Natural killer cell treated with Interleukin-12 subunit alpha and Interleukin-12 subunit beta and Interleukin-15 and Interleukin-18, amount 100 ng/mL, for 72 hours (primary cell): ENCODE measurements at regions not wholly inside any gene's neighbourhood (a gene's known extent, or its start where the extent isn't known, plus 50 kb on each side); places are given as distances from the start of the nearest gene placed in this dataset.
"Not testable (repeated sequence)": the region's sequence is repeated elsewhere in the genome, so short reads cannot be mapped to it uniquely, and the experiment has no call there.

ENCODE experiments used
- ATAC-seq, 2 donors: fragments of 150-1000 bp; cut with Tn5 transposase in 1 of 2; sonication (Bioruptor Pico), chemical (Tn5 transposase) in 1 of 2; 2 replicates each; pipeline ENCODE4 v1.10.0; 2021
- DNase-seq: peaks from one replicate; pipeline ENCODE4 v3.0.0; 2022; ENCODE audit warnings: low spot score
- H3K27ac Mint-ChIP-seq, 2 donors: 1 replicate in 1 of 2; 2 replicates in 1 of 2; pipeline ENCODE4 v1.8.0; 2022; ENCODE audit warnings: mixed read lengths in 2 of 2, mild to moderate bottlenecking in 1 of 2, moderate library complexity in 1 of 2
- H3K27me3 Mint-ChIP-seq, 2 donors: 1 replicate in 1 of 2; 2 replicates in 1 of 2; pipeline ENCODE4 v1.8.0; 2022; ENCODE audit warnings: mixed read lengths in 2 of 2
- H3K36me3 Mint-ChIP-seq: one replicate; pipeline ENCODE4 v1.8.0; 2022; ENCODE audit warnings: mixed read lengths
- H3K4me1 Mint-ChIP-seq, 2 donors: 1 replicate in 1 of 2; 2 replicates in 1 of 2; pipeline ENCODE4 v1.8.0; 2022; ENCODE audit warnings: low read depth in 2 of 2, mixed read lengths in 2 of 2, mild to moderate bottlenecking in 1 of 2
- H3K4me3 Mint-ChIP-seq: one replicate; pipeline ENCODE4 v1.8.0; 2022; ENCODE audit warnings: mixed read lengths
- H3K9me3 Mint-ChIP-seq: 2 replicates; pipeline ENCODE4 v1.8.0; 2022; ENCODE audit warnings: mixed read lengths

DNA sequence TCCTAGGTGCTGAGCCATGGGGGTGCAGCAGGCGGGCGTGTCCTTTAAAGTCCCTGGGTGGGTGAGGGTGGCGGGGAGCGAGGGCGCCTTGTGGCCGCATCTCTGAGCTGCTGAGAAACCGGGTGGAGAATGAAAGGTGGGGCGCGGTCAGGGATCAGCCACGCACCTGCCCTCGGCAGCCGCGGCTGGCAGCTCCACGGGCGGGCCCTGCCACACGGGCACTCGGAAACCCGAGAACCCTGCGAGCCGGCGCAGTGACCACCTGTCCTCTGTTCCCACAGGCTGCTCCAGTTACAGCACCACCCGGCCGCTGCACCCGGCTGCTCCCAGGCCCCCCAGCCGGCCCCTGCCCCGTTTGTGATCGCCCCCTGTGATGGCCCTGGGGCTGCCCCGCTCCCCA is 4400.5 kb upstream of the TPTE start:
- not testable (repeated sequence) for H3K27me3 Mint-ChIP-seq, H3K4me3 Mint-ChIP-seq, H3K27ac Mint-ChIP-seq, ATAC-seq, H3K4me1 Mint-ChIP-seq, DNase-seq, H3K9me3 Mint-ChIP-seq, H3K36me3 Mint-ChIP-seq

DNA sequence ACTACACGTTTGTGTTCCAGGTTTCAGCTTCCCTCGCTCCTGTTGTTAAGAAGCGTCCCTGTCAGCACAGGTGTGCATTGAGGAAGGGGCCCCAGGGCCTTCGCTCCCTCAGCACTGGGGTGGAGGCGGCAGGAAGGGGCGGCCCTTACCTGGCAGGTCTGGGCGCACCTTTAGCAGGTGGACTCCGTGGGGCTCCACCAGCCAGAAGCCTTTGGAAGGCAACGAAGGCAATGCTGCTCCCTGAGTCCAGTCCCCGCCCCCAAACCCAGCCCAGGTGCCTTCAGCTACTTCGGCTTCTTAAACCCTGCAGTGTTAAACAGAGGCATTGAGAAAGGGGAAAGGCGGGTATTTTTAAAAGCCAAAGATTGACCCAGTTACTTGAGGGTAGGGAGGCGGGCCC is 4398.8 kb upstream of the TPTE start:
- ATAC-seq, H3K27ac Mint-ChIP-seq, DNase-seq, H3K9me3 Mint-ChIP-seq, H3K4me3 Mint-ChIP-seq, H3K4me1 Mint-ChIP-seq, H3K36me3 Mint-ChIP-seq, H3K27me3 Mint-ChIP-seq: not testable (repeated sequence)

DNA sequence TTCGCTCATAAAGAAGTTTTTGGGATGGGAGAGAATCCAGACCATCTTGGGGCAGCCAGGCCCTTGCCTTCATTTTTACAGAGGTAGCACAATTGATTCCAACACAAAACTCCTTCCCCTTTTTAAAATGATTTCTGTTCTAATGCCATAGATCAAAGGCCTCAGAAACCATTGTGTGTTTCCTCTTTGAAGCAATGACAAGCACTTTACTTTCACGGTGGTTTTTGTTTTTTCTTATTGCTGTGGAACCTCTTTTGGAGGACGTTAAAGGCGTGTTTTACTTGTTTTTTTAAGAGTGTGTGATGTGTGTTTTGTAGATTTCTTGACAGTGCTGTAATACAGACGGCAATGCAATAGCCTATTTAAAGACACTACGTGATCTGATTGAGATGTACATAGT is 4398.2 kb upstream of the TPTE start:
- H3K4me1 Mint-ChIP-seq, ATAC-seq, H3K27me3 Mint-ChIP-seq, H3K36me3 Mint-ChIP-seq, H3K9me3 Mint-ChIP-seq, H3K27ac Mint-ChIP-seq, H3K4me3 Mint-ChIP-seq, DNase-seq: not testable (repeated sequence)

DNA sequence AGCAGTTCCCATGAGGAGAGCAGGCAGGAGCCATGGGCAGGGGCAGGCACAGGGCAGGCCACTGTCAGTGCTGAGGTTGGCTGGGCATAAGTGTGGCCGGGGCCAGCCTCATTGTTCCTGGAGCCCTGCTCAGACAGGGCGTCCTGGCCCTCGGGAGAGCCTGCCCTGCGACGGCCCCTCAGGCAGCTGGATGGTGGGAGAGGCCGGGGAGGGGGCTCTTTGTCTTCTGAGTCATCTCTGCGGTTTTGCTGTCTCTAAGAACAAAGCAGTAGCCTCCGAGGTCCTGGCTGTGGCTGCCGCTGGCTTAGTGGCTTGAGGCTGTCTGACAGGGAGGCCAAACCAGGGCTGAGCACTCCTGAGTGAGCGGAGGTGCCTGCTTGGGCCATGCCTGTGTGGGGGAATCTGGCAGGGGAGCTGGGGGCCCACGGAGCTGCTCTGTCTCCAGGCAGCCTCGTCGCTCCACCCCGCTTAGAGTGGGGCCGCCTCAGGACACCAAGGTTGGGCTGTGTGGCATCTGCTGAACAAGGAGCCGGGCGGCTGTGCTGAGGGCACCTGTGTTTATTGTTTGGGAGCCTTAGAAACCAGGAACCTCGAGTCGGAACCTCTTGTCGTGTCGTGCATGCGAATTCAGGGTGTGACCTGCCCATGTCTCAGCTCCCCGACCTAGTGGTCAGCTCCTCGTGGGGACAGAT is 4395.7 kb upstream of the TPTE start:
- H3K27ac Mint-ChIP-seq, H3K27me3 Mint-ChIP-seq, H3K4me1 Mint-ChIP-seq, H3K9me3 Mint-ChIP-seq, DNase-seq, H3K36me3 Mint-ChIP-seq, H3K4me3 Mint-ChIP-seq: not testable (repeated sequence)
- ATAC-seq, result peak in 1 of 2 donors; percentile 56

DNA sequence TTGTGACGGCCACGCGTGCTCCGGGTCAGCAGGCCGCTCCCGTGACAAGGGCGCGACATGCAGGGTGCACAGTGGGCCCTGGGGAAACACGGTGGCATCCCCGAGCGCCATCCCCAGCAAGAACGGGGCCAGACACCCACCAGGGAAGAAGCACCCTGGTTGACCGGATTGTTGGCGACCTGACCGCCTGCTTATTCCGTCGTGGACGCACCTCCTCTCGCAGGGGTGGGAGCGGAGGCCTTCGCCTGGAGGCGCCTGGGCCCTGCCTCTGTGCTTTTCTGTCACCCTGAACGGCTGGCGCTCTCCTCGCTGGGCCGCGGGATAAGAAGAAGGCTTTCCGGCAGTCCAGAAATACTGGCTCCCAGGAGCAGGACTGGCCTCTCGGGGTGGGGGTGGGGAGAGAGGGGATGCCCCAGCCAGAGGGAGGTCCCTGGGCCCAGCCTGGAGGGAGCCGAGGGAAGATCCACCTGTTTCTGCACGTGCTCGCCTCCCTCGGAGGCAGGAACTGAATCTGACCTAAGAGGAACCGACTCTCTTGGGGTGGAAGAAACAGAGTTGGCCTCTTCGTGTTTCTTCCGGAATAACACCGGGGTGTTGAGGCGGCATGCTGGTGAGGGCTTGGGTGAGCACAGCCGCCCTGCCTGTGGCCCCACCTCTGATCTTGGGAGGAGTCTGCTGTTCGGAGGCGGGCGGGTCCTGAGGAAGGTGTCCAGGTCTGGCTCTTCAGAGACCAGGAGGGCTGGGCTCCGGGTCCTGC is 4394.2 kb upstream of the TPTE start:
- not testable (repeated sequence) for H3K27me3 Mint-ChIP-seq, DNase-seq, H3K4me3 Mint-ChIP-seq, H3K9me3 Mint-ChIP-seq, H3K36me3 Mint-ChIP-seq, H3K27ac Mint-ChIP-seq, H3K4me1 Mint-ChIP-seq
- ATAC-seq, result peak; percentile 66

DNA sequence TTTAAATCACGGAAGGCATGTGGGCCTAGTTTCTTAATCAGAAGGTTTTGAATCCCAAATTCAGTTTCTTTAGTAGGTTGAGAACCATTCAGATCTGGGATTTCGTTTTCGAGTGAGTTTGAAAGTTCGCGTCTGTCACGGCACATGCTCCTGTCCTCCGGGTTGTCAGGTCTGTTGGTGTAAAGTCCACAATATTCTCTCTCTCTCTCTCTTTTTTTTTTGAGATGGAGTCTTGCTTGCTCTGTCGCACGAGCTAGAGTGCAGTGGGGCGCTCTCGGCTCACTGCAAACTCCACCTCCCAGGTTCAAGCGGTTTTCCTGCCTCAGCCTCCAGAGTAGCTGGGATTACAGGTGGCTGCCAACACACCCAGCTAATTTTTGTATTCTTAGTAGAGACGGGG is 4390.6 kb upstream of the TPTE start:
- H3K36me3 Mint-ChIP-seq, H3K27ac Mint-ChIP-seq, H3K9me3 Mint-ChIP-seq, H3K4me1 Mint-ChIP-seq, H3K4me3 Mint-ChIP-seq, H3K27me3 Mint-ChIP-seq, ATAC-seq, DNase-seq: not testable (repeated sequence)

DNA sequence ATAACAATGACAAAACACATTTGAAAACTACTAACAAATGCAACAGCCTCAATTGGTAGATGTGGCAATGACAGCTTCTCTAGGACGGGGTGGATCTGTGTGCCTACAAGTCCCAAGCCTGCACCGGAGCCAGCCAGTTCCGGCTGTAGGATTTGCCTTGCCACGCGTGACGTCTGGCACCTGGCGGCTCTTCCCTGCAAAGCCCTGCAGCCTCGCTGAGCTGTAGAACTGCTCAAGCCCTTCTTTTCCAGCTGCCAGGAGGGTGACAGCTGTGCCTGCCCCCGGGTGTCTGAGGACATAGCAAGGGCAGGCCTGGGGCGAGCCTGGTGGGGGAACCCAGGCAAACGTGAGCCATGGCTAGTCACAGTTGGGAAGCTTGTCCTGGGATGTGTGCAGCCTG is 4388.0 kb upstream of the TPTE start:
- not testable (repeated sequence) for H3K27ac Mint-ChIP-seq, DNase-seq, ATAC-seq, H3K4me3 Mint-ChIP-seq, H3K36me3 Mint-ChIP-seq, H3K4me1 Mint-ChIP-seq, H3K27me3 Mint-ChIP-seq, H3K9me3 Mint-ChIP-seq

DNA sequence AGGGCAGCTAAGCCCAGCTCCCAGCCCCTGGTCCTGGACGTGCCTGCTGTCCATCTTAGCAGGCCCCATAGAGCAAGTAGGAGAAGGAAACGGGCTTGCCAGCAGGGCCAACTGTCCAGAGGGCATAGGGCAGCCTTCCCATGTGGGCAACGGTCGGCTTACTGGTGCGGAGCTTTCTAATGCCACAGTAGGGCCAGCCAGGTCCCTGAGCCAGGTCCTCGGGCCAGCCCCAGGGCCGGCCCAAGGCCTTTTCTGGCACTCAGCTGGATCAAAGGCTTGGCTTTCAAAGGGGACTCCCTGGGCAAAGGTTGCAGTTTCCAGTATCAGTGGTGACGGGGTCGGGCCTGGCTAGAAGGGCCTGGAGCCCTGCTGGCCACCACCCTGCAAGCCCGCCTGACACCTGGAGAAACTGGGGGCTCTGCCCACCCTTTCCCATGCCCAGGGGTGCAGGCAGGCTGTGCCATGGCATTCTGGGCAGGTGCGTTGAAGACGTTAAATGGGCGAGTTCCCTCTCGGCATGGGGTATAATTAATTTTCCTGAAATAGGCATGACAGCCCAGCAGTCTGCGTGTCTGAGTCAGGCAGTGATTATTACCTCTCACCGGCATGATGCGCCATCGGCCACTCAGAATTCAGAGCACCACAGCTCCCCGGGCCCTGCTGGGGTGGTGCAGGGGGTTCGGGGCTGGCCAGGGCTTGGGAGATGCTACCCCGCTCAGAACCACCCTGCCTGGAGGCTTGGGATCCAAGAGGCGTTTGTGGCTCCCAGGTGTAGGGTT is 4387.3 kb upstream of the TPTE start:
- not testable (repeated sequence) for ATAC-seq, H3K9me3 Mint-ChIP-seq, H3K4me1 Mint-ChIP-seq, H3K27me3 Mint-ChIP-seq, H3K27ac Mint-ChIP-seq, H3K36me3 Mint-ChIP-seq, DNase-seq, H3K4me3 Mint-ChIP-seq

DNA sequence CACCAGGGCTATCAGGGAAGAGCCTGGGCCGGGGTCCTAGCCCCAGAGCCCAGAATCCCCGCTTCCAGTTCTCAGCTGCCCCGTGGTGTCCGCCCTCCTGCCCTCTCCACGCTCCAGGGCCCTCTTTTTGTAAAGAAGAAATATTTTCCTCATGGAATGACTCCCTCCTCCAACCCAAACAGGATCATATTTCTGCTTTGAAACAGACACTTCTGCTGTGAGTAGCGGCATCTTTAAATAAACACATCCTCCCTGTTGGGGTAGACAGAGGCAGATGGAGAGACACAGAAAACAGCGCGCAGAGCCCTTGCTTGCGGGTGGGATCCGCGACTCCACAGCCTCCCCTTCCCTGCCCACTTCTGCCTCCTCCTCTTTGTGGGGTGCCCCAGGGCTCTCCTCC is 4384.7 kb upstream of the TPTE start:
- not testable (repeated sequence) for H3K36me3 Mint-ChIP-seq, H3K9me3 Mint-ChIP-seq, DNase-seq, H3K4me3 Mint-ChIP-seq, H3K27ac Mint-ChIP-seq, H3K4me1 Mint-ChIP-seq, H3K27me3 Mint-ChIP-seq, ATAC-seq

DNA sequence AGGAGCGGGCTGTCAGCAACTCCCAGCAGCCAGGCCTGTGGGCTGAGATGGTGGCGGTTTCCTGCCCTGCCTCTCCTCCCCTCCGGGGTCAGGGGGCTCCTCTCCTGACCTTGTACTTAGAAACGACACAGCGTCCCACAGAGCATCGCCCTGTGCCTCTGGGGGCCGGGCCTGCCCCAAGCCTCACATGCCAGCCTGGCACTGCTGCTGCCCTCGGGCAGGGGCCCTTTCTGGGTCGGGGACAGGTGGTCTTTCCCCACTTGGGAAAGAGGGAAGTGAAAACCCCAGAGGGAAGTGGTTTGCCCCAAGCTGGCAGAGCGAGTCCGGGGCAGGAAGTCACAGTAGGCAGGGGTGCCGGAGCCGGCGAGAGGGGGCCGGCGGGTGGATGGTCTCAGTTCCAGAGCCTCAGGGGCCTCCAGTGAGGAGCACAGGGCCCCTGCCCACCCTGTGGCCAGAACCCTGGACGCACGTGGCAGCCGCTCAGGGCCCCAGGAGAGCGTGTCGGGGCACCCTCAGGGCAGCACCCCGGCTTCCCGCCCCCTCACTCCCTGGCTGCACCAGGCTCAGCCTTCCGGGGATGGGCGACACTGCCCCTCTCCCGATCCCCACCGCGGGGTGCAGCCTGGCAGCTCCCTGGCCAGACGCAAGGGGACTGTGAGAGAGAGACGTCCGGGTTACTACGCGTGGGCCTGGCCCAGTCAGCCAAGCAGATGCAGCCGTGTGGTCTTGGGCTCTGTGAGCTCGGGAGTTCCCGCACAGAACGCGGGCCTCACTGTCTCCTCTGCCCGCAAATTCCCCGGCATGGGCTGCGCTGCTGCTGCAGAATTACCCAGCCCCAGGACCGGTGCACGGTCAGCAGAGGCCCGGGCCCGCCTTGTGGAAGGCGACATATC is 4382.9 kb upstream of the TPTE start:
- not testable (repeated sequence) for DNase-seq, H3K27ac Mint-ChIP-seq, H3K27me3 Mint-ChIP-seq, H3K4me1 Mint-ChIP-seq, H3K4me3 Mint-ChIP-seq, H3K36me3 Mint-ChIP-seq, H3K9me3 Mint-ChIP-seq
- ATAC-seq, result peak; percentile 69 to 77

DNA sequence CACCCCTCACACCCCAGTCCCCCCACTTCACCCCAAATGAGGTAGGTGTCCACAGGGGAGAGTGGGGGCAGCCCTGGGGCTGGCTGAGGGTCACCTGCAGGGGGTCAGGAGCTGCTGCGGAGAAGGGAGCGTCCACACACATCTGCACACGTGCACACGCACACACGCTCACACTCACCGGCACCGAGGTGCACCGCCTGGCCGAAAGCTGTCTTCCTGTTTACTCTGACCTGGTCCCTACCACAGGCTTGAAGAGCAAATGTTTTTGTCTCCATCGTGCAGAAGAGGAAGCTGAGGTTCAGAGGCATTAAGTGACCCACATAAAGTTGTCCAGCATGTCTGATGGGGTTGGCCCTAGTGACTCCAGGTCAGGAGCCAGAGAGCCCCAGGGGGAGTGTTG is 4382.1 kb upstream of the TPTE start:
- H3K27me3 Mint-ChIP-seq, H3K27ac Mint-ChIP-seq, H3K4me1 Mint-ChIP-seq, H3K4me3 Mint-ChIP-seq, ATAC-seq, H3K36me3 Mint-ChIP-seq, DNase-seq, H3K9me3 Mint-ChIP-seq: not testable (repeated sequence)

DNA sequence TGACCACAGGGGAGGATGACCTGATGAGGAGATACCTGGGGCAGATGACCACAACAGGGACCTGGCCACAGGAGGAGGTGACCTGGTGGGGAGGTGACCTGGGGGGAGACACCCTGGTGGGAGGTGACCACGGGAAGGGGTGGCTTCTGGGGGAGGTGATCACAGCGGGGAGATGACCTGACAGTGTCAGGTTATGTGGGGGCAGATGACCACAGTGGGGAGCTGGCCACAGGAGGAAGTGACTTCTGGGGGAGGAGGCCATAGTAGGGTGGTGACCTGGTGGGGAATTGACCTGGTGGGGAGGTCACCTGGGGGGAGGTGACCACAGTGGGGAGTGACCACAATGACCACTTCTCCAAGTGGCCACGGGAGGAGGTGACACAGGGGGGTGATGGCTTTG is 4381.5 kb upstream of the TPTE start:
- not testable (repeated sequence) for H3K9me3 Mint-ChIP-seq, H3K27me3 Mint-ChIP-seq, H3K36me3 Mint-ChIP-seq, DNase-seq, H3K4me3 Mint-ChIP-seq, ATAC-seq, H3K27ac Mint-ChIP-seq, H3K4me1 Mint-ChIP-seq

DNA sequence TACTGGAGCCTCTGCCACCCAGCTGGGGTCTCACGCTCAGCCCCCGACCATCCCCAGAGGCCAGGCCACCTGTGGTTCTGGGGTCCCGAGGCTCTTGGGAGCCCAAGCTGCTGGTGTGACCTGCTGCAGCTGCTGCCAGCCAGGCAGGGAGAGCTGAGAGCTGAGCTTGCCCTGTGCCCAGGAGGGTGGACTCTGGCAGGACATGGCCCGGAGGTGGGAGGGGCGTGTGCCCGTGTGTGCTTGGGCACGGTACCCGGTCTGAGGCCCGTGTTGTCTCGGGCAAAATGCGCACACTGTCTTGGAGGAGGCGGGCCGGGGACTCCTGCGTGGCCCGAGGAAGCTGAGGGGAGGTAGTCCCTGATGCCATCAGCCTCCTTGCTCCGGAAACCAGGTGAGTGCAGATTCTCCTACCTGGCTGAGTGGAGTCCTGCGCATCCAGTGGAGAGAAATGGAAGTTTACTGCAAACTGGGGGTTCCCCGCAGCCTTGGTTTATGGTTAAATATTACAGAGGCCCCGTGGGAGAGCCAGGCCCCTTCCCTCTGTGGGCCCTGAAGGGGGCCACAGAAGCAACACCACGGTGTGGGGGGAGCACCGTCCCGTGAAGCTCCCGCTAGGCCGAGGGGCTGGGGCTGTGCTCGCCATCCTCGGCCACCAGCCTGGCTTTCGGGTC is 4380.8 kb upstream of the TPTE start:
- H3K27ac Mint-ChIP-seq, H3K4me3 Mint-ChIP-seq, H3K27me3 Mint-ChIP-seq, H3K4me1 Mint-ChIP-seq, H3K9me3 Mint-ChIP-seq, DNase-seq, ATAC-seq, H3K36me3 Mint-ChIP-seq: not testable (repeated sequence)
